ENCODE measurements at regions not wholly inside any gene's neighbourhood (a gene's known extent, or its start where the extent isn't known, plus 50 kb on each side); places are given as distances from the start of the nearest gene placed in this dataset.

DNA sequence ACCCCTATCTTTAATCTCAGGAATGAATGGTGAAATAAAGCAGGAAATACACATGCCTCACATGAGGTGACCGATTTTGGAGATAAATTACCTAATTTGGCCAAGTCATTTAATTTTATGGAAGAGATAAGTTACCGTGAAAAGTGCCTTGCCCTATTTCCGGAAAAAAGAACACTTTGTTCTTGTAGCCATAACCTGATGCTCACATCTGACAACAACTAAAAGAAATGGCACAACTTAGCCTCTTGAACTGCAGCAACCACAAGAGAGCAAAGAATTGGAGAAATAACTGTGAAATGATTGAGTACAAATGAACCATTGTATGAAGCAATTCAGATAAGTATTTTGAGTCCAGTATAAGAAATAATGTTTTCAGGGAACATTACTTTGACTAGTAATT lies 628.1 kb upstream of the TYRP1 start:
- H3K9me3 ChIP-seq (ENCODE audit: control extremely low read depth in 1 of 3, control insufficient read depth in 2 of 3, insufficient read depth in 1 of 3, low read length in 2 of 3) = peaks cover 0 to 4% (median 0%) of the 10 kb centered on the region in 3 donors
- intact Hi-C loops (cut with micrococcal nuclease) = no loop called here

DNA sequence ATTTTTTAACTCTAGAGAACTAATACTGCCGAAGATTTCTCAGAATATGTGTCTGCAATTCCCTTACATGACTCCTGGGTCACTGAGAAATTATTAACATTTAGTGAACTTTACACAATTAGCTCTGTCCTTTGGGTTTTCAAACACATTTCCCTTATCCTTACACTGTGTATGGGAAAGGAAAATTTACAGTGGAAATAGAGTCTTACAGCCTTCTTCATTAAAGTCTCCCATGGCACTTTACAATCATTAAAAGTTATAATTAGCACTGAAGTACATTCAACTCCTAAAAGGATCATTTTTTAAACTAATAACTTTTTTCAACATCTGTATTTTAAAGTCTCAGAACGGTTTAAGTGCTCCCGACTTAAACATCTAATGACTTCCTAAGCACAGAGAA lies 627.5 kb upstream of the TYRP1 start:
- no peak overlapping the region for H3K4me3 ChIP-seq (ENCODE audit: control extremely low read depth in 1 of 5, extremely low read depth in 1 of 5, insufficient read depth in 1 of 5, low read depth in 2 of 5, low read length in 4 of 5)
- no peaks in the 10 kb centered on the region for H3K36me3 ChIP-seq (replicated peaks in 1 of 2; ENCODE audit: control extremely low read depth in 1 of 2, control insufficient read depth in 1 of 2, extremely low read depth in 1 of 2, insufficient read depth in 2 of 2, low read length in 1 of 2)
- H3K4me1 ChIP-seq (ENCODE audit: control insufficient read depth in 2 of 2, insufficient read depth in 2 of 2, low read length in 2 of 2) = no peaks in the 10 kb centered on the region
- H3K4me3 Mint-ChIP-seq = no peak overlapping the region
- H3K9me3 Mint-ChIP-seq (ENCODE audit: insufficient read depth) = peaks cover 5% of the 10 kb centered on the region
- DNase-seq (no peak), ATAC-seq (ENCODE audit: low read depth) (no peak)
- no peaks in the 10 kb centered on the region for H3K27me3 Mint-ChIP-seq
- intact Hi-C loops (cut with micrococcal nuclease) = no loop called here
- ChIA-PET CTCF (no interaction called here), POLR2A (no interaction called here)
- no peaks in the 10 kb centered on the region for H3K4me1 Mint-ChIP-seq
- no peak overlapping the region for H3K27ac Mint-ChIP-seq
- TF ChIP-seq EZH2 (IDR thresholded peaks at IDR 0.05; ENCODE audit: borderline replicate concordance, insufficient read depth, low read depth, low read length, poor library complexity, severe bottlenecking) = no peak
- TF ChIP-seq, protein P1, sequence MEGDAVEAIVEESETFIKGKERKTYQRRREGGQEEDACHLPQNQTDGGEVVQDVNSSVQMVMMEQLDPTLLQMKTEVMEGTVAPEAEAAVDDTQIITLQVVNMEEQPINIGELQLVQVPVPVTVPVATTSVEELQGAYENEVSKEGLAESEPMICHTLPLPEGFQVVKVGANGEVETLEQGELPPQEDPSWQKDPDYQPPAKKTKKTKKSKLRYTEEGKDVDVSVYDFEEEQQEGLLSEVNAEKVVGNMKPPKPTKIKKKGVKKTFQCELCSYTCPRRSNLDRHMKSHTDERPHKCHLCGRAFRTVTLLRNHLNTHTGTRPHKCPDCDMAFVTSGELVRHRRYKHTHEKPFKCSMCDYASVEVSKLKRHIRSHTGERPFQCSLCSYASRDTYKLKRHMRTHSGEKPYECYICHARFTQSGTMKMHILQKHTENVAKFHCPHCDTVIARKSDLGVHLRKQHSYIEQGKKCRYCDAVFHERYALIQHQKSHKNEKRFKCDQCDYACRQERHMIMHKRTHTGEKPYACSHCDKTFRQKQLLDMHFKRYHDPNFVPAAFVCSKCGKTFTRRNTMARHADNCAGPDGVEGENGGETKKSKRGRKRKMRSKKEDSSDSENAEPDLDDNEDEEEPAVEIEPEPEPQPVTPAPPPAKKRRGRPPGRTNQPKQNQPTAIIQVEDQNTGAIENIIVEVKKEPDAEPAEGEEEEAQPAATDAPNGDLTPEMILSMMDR (IDR thresholded peaks at IDR 0.05) = no peak
- no peak overlapping the region for H3K9ac ChIP-seq (ENCODE audit: low read length)
- H4K20me1 ChIP-seq (ENCODE audit: control insufficient read depth, insufficient read depth, low read length, poor library complexity, severe bottlenecking) = no peaks in the 10 kb centered on the region
- peaks cover 0 to 4% (median 0%) of the 10 kb centered on the region in 3 donors for H3K9me3 ChIP-seq (ENCODE audit: control extremely low read depth in 1 of 3, control insufficient read depth in 2 of 3, insufficient read depth in 1 of 3, low read length in 2 of 3)
- no peak overlapping the region for H2AFZ ChIP-seq (ENCODE audit: insufficient read depth, low read depth, low read length, poor library complexity, severe bottlenecking)
- no peak overlapping the region for H3K27ac ChIP-seq (ENCODE audit: low read length in 2 of 2)
- H3K4me2 ChIP-seq (replicated peaks; ENCODE audit: low read depth, low read length, poor library complexity, severe bottlenecking) = no peak overlapping the region
- no peaks in the 10 kb centered on the region for H3K79me2 ChIP-seq (ENCODE audit: control insufficient read depth, insufficient read depth, low read length)
- WGBS (ENCODE audit: insufficient coverage) = no CpG with 5 or more reads among the region's 3 CpGs
- no peaks in the 10 kb centered on the region for H3K27me3 ChIP-seq (replicated peaks in 1 of 4; ENCODE audit: control extremely low read depth in 1 of 4, control insufficient read depth in 3 of 4, insufficient read depth in 4 of 4, low read length in 3 of 4)

More for the DNA sequence above, 628.1 kb upstream of the TYRP1 start:
- H3K4me3 ChIP-seq (ENCODE audit: control extremely low read depth in 1 of 5, extremely low read depth in 1 of 5, insufficient read depth in 1 of 5, low read depth in 2 of 5, low read length in 4 of 5) = no peak overlapping the region
- no peaks in the 10 kb centered on the region for H3K27me3 ChIP-seq (replicated peaks in 1 of 4; ENCODE audit: control extremely low read depth in 1 of 4, control insufficient read depth in 3 of 4, insufficient read depth in 4 of 4, low read length in 3 of 4)
- DNase-seq (no peak), ATAC-seq (ENCODE audit: low read depth) (no peak)
- ChIA-PET POLR2A (no interaction called here), CTCF (no interaction called here)
- 44% methylated on average over 3 of the region's 3 CpGs for WGBS (ENCODE audit: insufficient coverage)
- TF ChIP-seq, protein P1 (IDR thresholded peaks at IDR 0.05) = no peak
- no peak for TF ChIP-seq EZH2 (IDR thresholded peaks at IDR 0.05; ENCODE audit: borderline replicate concordance, insufficient read depth, low read depth, low read length, poor library complexity, severe bottlenecking)
- no peaks in the 10 kb centered on the region for H3K36me3 ChIP-seq (replicated peaks in 1 of 2; ENCODE audit: control extremely low read depth in 1 of 2, control insufficient read depth in 1 of 2, extremely low read depth in 1 of 2, insufficient read depth in 2 of 2, low read length in 1 of 2)
- H3K4me3 Mint-ChIP-seq = no peak overlapping the region
- no peak overlapping the region for H3K4me2 ChIP-seq (replicated peaks; ENCODE audit: low read depth, low read length, poor library complexity, severe bottlenecking)
- peaks cover 5% of the 10 kb centered on the region for H3K9me3 Mint-ChIP-seq (ENCODE audit: insufficient read depth)
- H3K4me1 Mint-ChIP-seq = no peaks in the 10 kb centered on the region
- H3K27me3 Mint-ChIP-seq = no peaks in the 10 kb centered on the region
- no peak overlapping the region for H3K27ac ChIP-seq (ENCODE audit: low read length in 2 of 2)
- no peak overlapping the region for H2AFZ ChIP-seq (ENCODE audit: insufficient read depth, low read depth, low read length, poor library complexity, severe bottlenecking)
- no peaks in the 10 kb centered on the region for H4K20me1 ChIP-seq (ENCODE audit: control insufficient read depth, insufficient read depth, low read length, poor library complexity, severe bottlenecking)
- H3K4me1 ChIP-seq (ENCODE audit: control insufficient read depth in 2 of 2, insufficient read depth in 2 of 2, low read length in 2 of 2) = no peaks in the 10 kb centered on the region
- H3K27ac Mint-ChIP-seq = no peak overlapping the region
- H3K79me2 ChIP-seq (ENCODE audit: control insufficient read depth, insufficient read depth, low read length) = no peaks in the 10 kb centered on the region
- H3K9ac ChIP-seq (ENCODE audit: low read length) = no peak overlapping the region

Data from B cell (primary cell).